ENCODE measurements at regions not wholly inside any gene's neighbourhood (a gene's known extent, or its start where the extent isn't known, plus 50 kb on each side); places are given as distances from the start of the nearest gene placed in this dataset.
"Not testable (repeated sequence)": the region's sequence is repeated elsewhere in the genome, so short reads cannot be mapped to it uniquely, and the experiment has no call there.

GRCh38 chr5:145619806-145620310, 215.3 kb downstream of the PRELID2 start:
- no peak overlapping the region for H3K27ac ChIP-seq (ENCODE audit: low read depth, low read length, poor library complexity, severe bottlenecking)
- H3K27me3 ChIP-seq (ENCODE audit: insufficient read depth, low read length): no peaks in the 10 kb centered on the region
- H3K9me3 ChIP-seq (ENCODE audit: low read length): 0 out of 2 replicates have a peak, but pooled peaks cover 3% of the 10 kb centered on the region
- H3K79me2 ChIP-seq (ENCODE audit: insufficient read depth, low read length): no peaks in the 10 kb centered on the region
- no peak overlapping the region for H2AFZ ChIP-seq (ENCODE audit: low read length)
- H3K4me2 ChIP-seq (ENCODE audit: low read length): no peak overlapping the region
- no peak for TF ChIP-seq CTCF (IDR thresholded peaks at IDR 0.05; ENCODE audit: low read length)
- no peak for TF ChIP-seq EZH2 (IDR thresholded peaks at IDR 0.05; ENCODE audit: borderline replicate concordance, low read length)
- no peaks in the 10 kb centered on the region for H3K9me2 ChIP-seq (ENCODE audit: low read depth, low read length)
- no peaks in the 10 kb centered on the region for H3F3A ChIP-seq (ENCODE audit: insufficient read depth, low read length)
- H3K9ac ChIP-seq (ENCODE audit: low read length): no peak overlapping the region
- H3K4me3 ChIP-seq (ENCODE audit: low read depth, low read length, poor library complexity, severe bottlenecking): no peak overlapping the region
- H3K36me3 ChIP-seq (ENCODE audit: insufficient read depth, low read length): no peaks in the 10 kb centered on the region
- no peaks in the 10 kb centered on the region for H3K4me1 ChIP-seq (ENCODE audit: insufficient read depth, low read length, severe bottlenecking)
- no peaks in the 10 kb centered on the region for H4K20me1 ChIP-seq (ENCODE audit: insufficient read depth, low read length)

GRCh38 chr5:145616739-145617138, 218.4 kb downstream of the PRELID2 start:
- not testable (repeated sequence) for H3K27me3 ChIP-seq (ENCODE audit: insufficient read depth, low read length); H3K4me3 ChIP-seq (ENCODE audit: low read depth, low read length, poor library complexity, severe bottlenecking); H3K4me1 ChIP-seq (ENCODE audit: insufficient read depth, low read length, severe bottlenecking); H3K4me2 ChIP-seq (ENCODE audit: low read length); H3K9me2 ChIP-seq (ENCODE audit: low read depth, low read length); H2AFZ ChIP-seq (ENCODE audit: low read length); H3K9ac ChIP-seq (ENCODE audit: low read length); H3K79me2 ChIP-seq (ENCODE audit: insufficient read depth, low read length); H3K36me3 ChIP-seq (ENCODE audit: insufficient read depth, low read length); H3K27ac ChIP-seq (ENCODE audit: low read depth, low read length, poor library complexity, severe bottlenecking); H3K9me3 ChIP-seq (ENCODE audit: low read length); H3F3A ChIP-seq (ENCODE audit: insufficient read depth, low read length); H4K20me1 ChIP-seq (ENCODE audit: insufficient read depth, low read length)

GRCh38 chr5:145598983-145599382, 236.2 kb downstream of the PRELID2 start:
- no peaks in the 10 kb centered on the region for H3K9me3 ChIP-seq (ENCODE audit: low read length)
- H3K27me3 ChIP-seq (ENCODE audit: insufficient read depth, low read length): no peaks in the 10 kb centered on the region
- no peak overlapping the region for H3K4me3 ChIP-seq (ENCODE audit: low read depth, low read length, poor library complexity, severe bottlenecking)
- H3K4me1 ChIP-seq (ENCODE audit: insufficient read depth, low read length, severe bottlenecking): no peaks in the 10 kb centered on the region
- TF ChIP-seq EZH2 (IDR thresholded peaks at IDR 0.05; ENCODE audit: borderline replicate concordance, low read length) (no peak), CTCF (IDR thresholded peaks at IDR 0.05; ENCODE audit: low read length) (no peak)
- no peaks in the 10 kb centered on the region for H3K36me3 ChIP-seq (ENCODE audit: insufficient read depth, low read length)
- H2AFZ ChIP-seq (ENCODE audit: low read length): no peak overlapping the region
- H3K9ac ChIP-seq (ENCODE audit: low read length): no peak overlapping the region
- no peaks in the 10 kb centered on the region for H4K20me1 ChIP-seq (ENCODE audit: insufficient read depth, low read length)
- H3K27ac ChIP-seq (ENCODE audit: low read depth, low read length, poor library complexity, severe bottlenecking): no peak overlapping the region
- no peaks in the 10 kb centered on the region for H3K79me2 ChIP-seq (ENCODE audit: insufficient read depth, low read length)
- H3F3A ChIP-seq (ENCODE audit: insufficient read depth, low read length): no peaks in the 10 kb centered on the region
- no peak overlapping the region for H3K4me2 ChIP-seq (ENCODE audit: low read length)
- no peaks in the 10 kb centered on the region for H3K9me2 ChIP-seq (ENCODE audit: low read depth, low read length)

- no peak for TF ChIP-seq EZH2 (IDR thresholded peaks at IDR 0.05; ENCODE audit: borderline replicate concordance, low read length)
- no peak for TF ChIP-seq CTCF (IDR thresholded peaks at IDR 0.05; ENCODE audit: low read length)
- Histone ChIP-seq H3K79me2 (ENCODE audit: insufficient read depth, low read length) (no peaks in the 10 kb centered on the region), H2AFZ (ENCODE audit: low read length) (no peak overlapping the region), H3K4me2 (ENCODE audit: low read length) (no peak overlapping the region), H4K20me1 (ENCODE audit: insufficient read depth, low read length) (no peaks in the 10 kb centered on the region), H3K4me1 (ENCODE audit: insufficient read depth, low read length, severe bottlenecking) (no peaks in the 10 kb centered on the region), H3F3A (ENCODE audit: insufficient read depth, low read length) (no peaks in the 10 kb centered on the region), H3K36me3 (ENCODE audit: insufficient read depth, low read length) (no peaks in the 10 kb centered on the region), H3K27ac (ENCODE audit: low read depth, low read length, poor library complexity, severe bottlenecking) (no peak overlapping the region), H3K9ac (ENCODE audit: low read length) (no peak overlapping the region), H3K9me2 (ENCODE audit: low read depth, low read length) (no peaks in the 10 kb centered on the region), H3K4me3 (ENCODE audit: low read depth, low read length, poor library complexity, severe bottlenecking) (no peak overlapping the region), H3K9me3 (ENCODE audit: low read length) (no peaks in the 10 kb centered on the region), H3K27me3 (ENCODE audit: insufficient read depth, low read length) (no peaks in the 10 kb centered on the region)
These were observed 237.0 kb downstream of the PRELID2 start for GRCh38 chr5:145598184-145598583.

Data from OCI-LY1 (cell line).